GM10266 (cell line): ENCODE measurements at regions not wholly inside any gene's neighbourhood (a gene's known extent, or its start where the extent isn't known, plus 50 kb on each side); places are given as distances from the start of the nearest gene placed in this dataset.
"Not testable (repeated sequence)": the region's sequence is repeated elsewhere in the genome, so short reads cannot be mapped to it uniquely, and the experiment has no call there.

Experiments used
- DNase-seq: peaks from one replicate; pipeline ENCODE4 v3.0.0; 2012; ENCODE audit errors: extremely low spot score
- CTCF ChIP-seq: IDR thresholded peaks from 2 replicates; pipeline ENCODE4 v1.5.1; 2012; ENCODE audit warnings: mild to moderate bottlenecking, low read depth; ENCODE audit not compliant: control insufficient read depth, insufficient read depth; ENCODE audit errors: missing control alignments

- TF ChIP-seq CTCF, result no peak
- no peak for DNase-seq
Measured at GRCh38 chr14:43338713-43339112, 1168.4 kb downstream of the FSCB start.

GRCh38 chr14:43336351-43336750, 1170.7 kb downstream of the FSCB start:
- DNase-seq, result no peak
- TF ChIP-seq CTCF, result no peak

GRCh38 chr14:43326501-43327407, 1180.3 kb downstream of the FSCB start:
- not testable (repeated sequence) for DNase-seq

GRCh38 chr14:43316427-43316826, 1190.7 kb downstream of the FSCB start:
- no peak for TF ChIP-seq CTCF
- DNase-seq, result no peak

- no peak for TF ChIP-seq CTCF
- no peak for DNase-seq
Measured at GRCh38 chr14:43313719-43314118, 1193.4 kb downstream of the FSCB start.

- TF ChIP-seq CTCF, result no peak
- no peak for DNase-seq
Measured at GRCh38 chr14:43308421-43309110, 1198.5 kb downstream of the FSCB start.

- TF ChIP-seq CTCF, result no peak
- no peak for DNase-seq
Measured at GRCh38 chr14:43307836-43308235, 1199.2 kb downstream of the FSCB start.
